CD14-positive monocyte (primary cell): ENCODE measurements at regions not wholly inside any gene's neighbourhood (a gene's known extent, or its start where the extent isn't known, plus 50 kb on each side); places are given as distances from the start of the nearest gene placed in this dataset.

ENCODE experiments used
- DNase-seq, 3 donors: peaks; one replicate each; pipeline ENCODE4 v3.0.0-alpha.2; 2011 to 2022
- H2AFZ ChIP-seq: 2 replicates; pipeline ENCODE4 v1.6.0; 2012; ENCODE audit warnings: mild to moderate bottlenecking, low read depth, low read length, inconsistent platforms; ENCODE audit not compliant: insufficient read depth, poor library complexity, severe bottlenecking
- H3K27ac ChIP-seq, 2 donors: 1 replicate in 1 of 2; 2 replicates in 1 of 2; pipeline ENCODE4 v1.5.1; 2012 to 2013; ENCODE audit warnings: low read length in 2 of 2, control low read depth in 1 of 2, inconsistent platforms in 1 of 2, low read depth in 1 of 2, mild to moderate bottlenecking in 1 of 2
- H3K27me3 ChIP-seq, 2 donors: one replicate each; pipeline versions ENCODE4 v1.6.0 to v1.6.1; 2011 to 2013; ENCODE audit warnings: low read length in 2 of 2; ENCODE audit not compliant: control insufficient read depth in 2 of 2, insufficient read depth in 2 of 2
- H3K36me3 ChIP-seq, 2 donors: replicated peaks in 1 of 2; 1 replicate in 1 of 2; 2 replicates in 1 of 2; pipeline versions ENCODE4 v1.5.1 to v1.6.1; 2012 to 2013; ENCODE audit warnings: low read length in 2 of 2, control low read depth in 1 of 2, inconsistent platforms in 1 of 2, mild to moderate bottlenecking in 1 of 2; ENCODE audit not compliant: insufficient read depth in 2 of 2, control insufficient read depth in 1 of 2
- H3K4me1 ChIP-seq, 2 donors: 1 replicate in 1 of 2; 2 replicates in 1 of 2; pipeline versions ENCODE4 v1.5.1 to v1.6.1; 2012 to 2013; ENCODE audit warnings: low read length in 2 of 2, control low read depth in 1 of 2, inconsistent platforms in 1 of 2, mild to moderate bottlenecking in 1 of 2, moderate library complexity in 1 of 2; ENCODE audit not compliant: insufficient read depth in 2 of 2, control insufficient read depth in 1 of 2
- H3K4me2 ChIP-seq: replicated peaks from 2 replicates; pipeline ENCODE3; 2012; ENCODE audit warnings: low read length, moderate library complexity, mild to moderate bottlenecking; ENCODE audit not compliant: poor library complexity, severe bottlenecking; ENCODE audit errors: extremely low read depth
- H3K4me3 ChIP-seq, 3 experiments: fragments of 200-600 bp in 1 of 3; sonication (generic) in 1 of 3; replicated peaks in 1 of 3; 1 replicate in 2 of 3; 2 replicates in 1 of 3; pipeline ENCODE4 v1.5.1; 2011 to 2013; ENCODE audit warnings: low read length in 3 of 3, mild to moderate bottlenecking in 3 of 3, control low read depth in 2 of 3, low read depth in 2 of 3, inconsistent platforms in 1 of 3, moderate library complexity in 1 of 3
- H3K79me2 ChIP-seq: 2 replicates; pipeline ENCODE4 v1.6.0; 2012; ENCODE audit warnings: mild to moderate bottlenecking, control low read depth, inconsistent platforms, low read length, moderate library complexity; ENCODE audit not compliant: insufficient read depth
- H3K9ac ChIP-seq: 2 replicates; pipeline ENCODE4 v1.6.0; 2017; ENCODE audit warnings: low read length, mild to moderate bottlenecking; ENCODE audit not compliant: insufficient read depth, poor library complexity, severe bottlenecking
- H3K9me3 ChIP-seq, 2 donors: replicated peaks in 1 of 2; 1 replicate in 1 of 2; 2 replicates in 1 of 2; pipeline versions ENCODE4 v1.5.1 to v1.6.1; 2012 to 2013; ENCODE audit warnings: low read length in 2 of 2, control low read depth in 1 of 2; ENCODE audit not compliant: control insufficient read depth in 1 of 2, insufficient read depth in 1 of 2
- H4K20me1 ChIP-seq: 2 replicates; pipeline ENCODE4 v1.6.0; 2012; ENCODE audit warnings: mild to moderate bottlenecking, low read length, control low read depth, moderate library complexity; ENCODE audit not compliant: insufficient read depth
- H3K27ac Mint-ChIP-seq, 7 donors: one replicate each; pipeline ENCODE4 v1.8.0; 2020; ENCODE audit warnings: mild to moderate bottlenecking in 7 of 7, mixed read lengths in 7 of 7, moderate library complexity in 6 of 7, inconsistent platforms in 2 of 7
- H3K27me3 Mint-ChIP-seq, 3 donors: one replicate each; pipeline ENCODE4 v1.8.0; 2021 to 2022; ENCODE audit warnings: low read depth in 3 of 3, mild to moderate bottlenecking in 3 of 3, mixed read lengths in 3 of 3, moderate library complexity in 3 of 3, inconsistent platforms in 1 of 3
- H3K36me3 Mint-ChIP-seq, 2 donors: one replicate each; pipeline ENCODE4 v1.8.0; 2020; ENCODE audit warnings: mixed read lengths in 2 of 2, inconsistent platforms in 1 of 2, mild to moderate bottlenecking in 1 of 2
- H3K4me1 Mint-ChIP-seq: one replicate; pipeline ENCODE4 v1.8.0; 2020; ENCODE audit warnings: mild to moderate bottlenecking, mixed read lengths
- H3K4me3 Mint-ChIP-seq, 2 donors: one replicate each; pipeline ENCODE4 v1.8.0; 2020; ENCODE audit warnings: mild to moderate bottlenecking in 2 of 2, mixed read lengths in 2 of 2, moderate library complexity in 1 of 2
- H3K9me3 Mint-ChIP-seq, 7 donors: one replicate each; pipeline ENCODE4 v1.8.0; 2020 to 2022; ENCODE audit warnings: mixed read lengths in 7 of 7, mild to moderate bottlenecking in 6 of 7, moderate library complexity in 6 of 7, inconsistent platforms in 2 of 7
- WGBS: methylation state at CpG from one replicate; pipeline ENCODE4 v1.1.5; 2013; ENCODE audit warnings: missing lambda C conversion rate; ENCODE audit not compliant: insufficient coverage; 5-methylcytosine and 5-hydroxymethylcytosine counted together
- intact Hi-C, 2 donors: fragments of 100-400 bp; cut with micrococcal nuclease; formaldehyde crosslinking; loops; one replicate each; pipeline versions ENCODE4 v1.15.0 to v1.15.1; 2023
- TF ChIP-seq, protein P1 (sequence below): fragments of 200-600 bp; IDR thresholded peaks from one replicate; pipeline ENCODE4 v1.8.0; 2022; ENCODE audit warnings: antibody characterized with exemption, mild to moderate bottlenecking

- Mint-ChIP-seq H3K36me3 (no peaks in the 10 kb centered on the region), H3K27me3 (peaks cover 3 to 16% (median 5%) of the 10 kb centered on the region in 3 donors), H3K27ac (no peak overlapping the region), H3K4me1 (no peaks in the 10 kb centered on the region), H3K4me3 (no peak overlapping the region), H3K9me3 (no peaks in the 10 kb centered on the region)
- Histone ChIP-seq H3K27me3 (peaks cover 2 to 3% of the 10 kb centered on the region in 2 donors), H3K9me3 (no peaks in the 10 kb centered on the region), H3K36me3 (no peaks in the 10 kb centered on the region), H3K9ac (no peak overlapping the region), H3K4me3 (no peak overlapping the region), H3K4me2 (no peak overlapping the region), H3K79me2 (no peaks in the 10 kb centered on the region), H3K4me1 (no peaks in the 10 kb centered on the region), H2AFZ (no peak overlapping the region), H3K27ac (no peak overlapping the region), H4K20me1 (no peaks in the 10 kb centered on the region)
- intact Hi-C loops: no loop called here
- DNase-seq: no peak
- TF ChIP-seq, protein P1, sequence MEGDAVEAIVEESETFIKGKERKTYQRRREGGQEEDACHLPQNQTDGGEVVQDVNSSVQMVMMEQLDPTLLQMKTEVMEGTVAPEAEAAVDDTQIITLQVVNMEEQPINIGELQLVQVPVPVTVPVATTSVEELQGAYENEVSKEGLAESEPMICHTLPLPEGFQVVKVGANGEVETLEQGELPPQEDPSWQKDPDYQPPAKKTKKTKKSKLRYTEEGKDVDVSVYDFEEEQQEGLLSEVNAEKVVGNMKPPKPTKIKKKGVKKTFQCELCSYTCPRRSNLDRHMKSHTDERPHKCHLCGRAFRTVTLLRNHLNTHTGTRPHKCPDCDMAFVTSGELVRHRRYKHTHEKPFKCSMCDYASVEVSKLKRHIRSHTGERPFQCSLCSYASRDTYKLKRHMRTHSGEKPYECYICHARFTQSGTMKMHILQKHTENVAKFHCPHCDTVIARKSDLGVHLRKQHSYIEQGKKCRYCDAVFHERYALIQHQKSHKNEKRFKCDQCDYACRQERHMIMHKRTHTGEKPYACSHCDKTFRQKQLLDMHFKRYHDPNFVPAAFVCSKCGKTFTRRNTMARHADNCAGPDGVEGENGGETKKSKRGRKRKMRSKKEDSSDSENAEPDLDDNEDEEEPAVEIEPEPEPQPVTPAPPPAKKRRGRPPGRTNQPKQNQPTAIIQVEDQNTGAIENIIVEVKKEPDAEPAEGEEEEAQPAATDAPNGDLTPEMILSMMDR: no peak
- WGBS: 100% methylated on average over 1 of the region's 4 CpGs
Measured at GRCh38 chr17:68656666-68657065, 55.5 kb upstream of the FAM20A start.
